ENCODE measurements at regions not wholly inside any gene's neighbourhood (a gene's known extent, or its start where the extent isn't known, plus 50 kb on each side); places are given as distances from the start of the nearest gene placed in this dataset.

DNA sequence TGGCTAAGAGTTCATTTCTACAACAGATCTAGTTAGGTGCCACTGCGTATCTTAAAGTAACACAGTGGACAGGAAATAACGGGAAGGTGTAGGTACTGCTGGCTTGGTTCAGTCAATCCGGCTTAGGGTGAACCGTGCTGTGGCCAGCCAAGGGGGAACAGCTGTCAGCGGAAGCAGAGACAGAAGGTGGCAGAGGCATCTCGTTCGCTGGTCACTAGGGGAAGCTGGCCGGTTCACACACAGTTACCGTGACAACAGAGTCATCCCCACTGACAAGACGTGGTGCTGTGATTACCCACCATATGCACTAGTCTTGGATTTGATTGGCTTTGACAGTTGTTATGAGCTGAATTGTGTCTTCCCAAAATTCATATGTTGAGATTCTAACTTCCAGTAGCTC is 58.8 kb upstream of the HDAC4 start:
- DNase-seq, result no peak

- DNase-seq, result no peak
Measured at GRCh38 chr2:239459056-239459455, 58.2 kb upstream of the HDAC4 start.

DNA sequence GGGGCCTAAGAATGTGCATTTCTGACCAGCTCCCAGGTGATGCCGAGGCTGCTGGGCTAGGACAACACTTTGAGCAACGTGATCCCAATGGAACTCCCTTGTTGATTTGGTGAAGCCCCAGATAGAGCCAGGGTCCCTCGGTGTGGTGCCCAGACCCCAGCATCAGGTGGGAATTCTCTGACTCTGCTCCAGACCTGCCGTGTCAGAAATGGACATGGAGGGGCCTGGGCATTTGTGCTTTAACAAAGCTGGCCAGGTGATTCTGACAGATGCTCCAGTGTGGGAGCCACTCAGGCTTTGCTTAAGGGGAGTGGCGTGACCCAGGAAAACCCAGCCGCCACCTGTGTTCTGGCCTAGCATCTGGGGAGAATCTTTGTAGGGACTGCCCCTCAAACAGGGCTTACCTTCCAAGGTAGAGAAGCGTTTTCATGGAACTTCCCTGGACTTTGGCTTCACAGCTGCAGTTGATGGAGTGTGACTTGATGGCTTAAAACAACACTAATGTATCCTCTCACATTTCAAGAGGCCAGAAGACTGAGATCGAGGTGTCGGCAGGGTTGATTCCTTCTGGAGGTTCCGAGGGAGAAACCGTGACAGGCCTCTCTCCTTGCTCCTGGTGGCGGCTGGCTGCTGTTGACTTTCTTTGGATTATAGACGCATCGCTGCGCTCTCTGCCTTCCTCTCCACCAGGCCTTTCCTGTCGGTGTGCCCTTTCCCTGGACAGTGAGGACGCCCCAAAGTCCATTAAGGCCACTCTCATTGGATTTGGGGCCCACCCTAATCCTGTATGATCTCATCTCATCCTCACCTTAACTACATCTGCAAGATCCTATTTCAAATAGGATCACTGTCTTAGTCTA is 57.0 kb upstream of the HDAC4 start:
- DNase-seq, result no peak

DNA sequence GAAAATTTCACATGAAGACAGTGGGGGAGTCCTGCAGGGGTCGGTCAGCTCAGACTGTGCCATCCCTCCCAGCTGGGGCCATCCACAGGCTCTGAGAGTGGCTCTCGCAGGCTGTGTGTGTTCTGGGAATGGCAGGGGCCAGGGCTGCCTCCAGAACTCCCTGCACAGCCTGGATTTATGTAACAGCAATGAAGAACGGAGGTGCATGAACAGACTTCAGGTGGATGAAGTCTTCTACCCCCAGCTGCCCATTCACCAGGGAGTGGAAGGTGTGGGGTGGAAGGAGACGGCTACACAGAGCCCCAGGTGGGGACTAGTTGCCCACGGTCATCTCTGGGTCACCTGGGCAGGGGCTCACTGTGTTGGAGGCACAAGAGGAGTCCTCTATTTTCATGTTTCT is 56.1 kb upstream of the HDAC4 start:
- DNase-seq, result no peak

- DNase-seq, result no peak
Measured at GRCh38 chr2:239455436-239456203, 54.8 kb upstream of the HDAC4 start.

DNA sequence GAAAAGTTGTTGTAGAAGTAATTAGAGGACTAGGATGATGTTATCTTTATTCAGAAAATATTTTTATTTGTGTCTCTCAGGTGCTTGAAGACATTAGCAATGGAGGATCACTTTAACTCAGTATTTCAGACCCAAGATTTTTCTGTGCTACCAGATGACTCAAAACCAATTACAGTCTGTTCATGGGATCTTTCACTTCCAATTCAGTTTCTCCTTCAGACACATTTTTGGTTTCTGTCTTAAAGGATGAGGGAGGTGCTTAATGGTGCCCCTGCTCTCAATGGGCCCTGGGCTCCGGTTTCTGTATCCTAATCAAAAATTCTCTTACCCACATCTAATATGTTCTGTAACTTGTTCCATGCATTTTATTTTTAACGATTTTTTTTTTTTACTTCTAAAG is 53.7 kb upstream of the HDAC4 start:
- DNase-seq, result no peak
